Endothelial cell of umbilical vein (primary cell): ENCODE measurements at regions not wholly inside any gene's neighbourhood (a gene's known extent, or its start where the extent isn't known, plus 50 kb on each side); places are given as distances from the start of the nearest gene placed in this dataset.
"Not testable (repeated sequence)": the region's sequence is repeated elsewhere in the genome, so short reads cannot be mapped to it uniquely, and the experiment has no call there.

Experiments
- BruUV-seq: library from RNA; stranded (reverse); fragments of 400-500 nt; replicated peaks from 2 replicates; lab custom pipeline; 2021; lab: Mats Ljungman, UMichigan
- CTCF ChIA-PET: fragments of 300-600, 350-600 bp; sonication (Branson Sonifier 250); formaldehyde crosslinking; loops from one replicate; lab custom pipeline; 2021; ENCODE audit warnings: antibody characterized with exemption, inconsistent platforms; lab: Charles Lee
- POLR2A ChIA-PET: fragments of 300-600, 350-600 bp; sonication (Branson Sonifier 250); formaldehyde crosslinking; loops from one replicate; lab custom pipeline; 2021; ENCODE audit warnings: antibody characterized with exemption, inconsistent platforms; lab: Charles Lee
- DNase-seq: peaks from one replicate; pipeline ENCODE4 v3.0.0-alpha.2; 2011; ENCODE audit warnings: low read depth, low spot score
- FAIRE-seq: peaks from 2 replicates; lab custom pipeline; 2011; peaks lifted over from hg19 to GRCh38; lab: Jason Lieb, UNC
- H2AFZ ChIP-seq: 2 replicates; pipeline ENCODE4 v1.6.0; 2012; ENCODE audit warnings: low read depth, low read length, control low read depth, inconsistent platforms
- H3K27ac ChIP-seq: 2 replicates; pipeline ENCODE4 v1.5.1; 2011; ENCODE audit warnings: low read depth, mild to moderate bottlenecking, control low read depth, low read length, moderate library complexity; ENCODE audit not compliant: insufficient read depth
- H3K27me3 ChIP-seq, 2 experiments: 2 replicates each; pipeline versions ENCODE4 v1.6.0 to v1.6.1; 2011; ENCODE audit warnings: low read length in 2 of 2, mixed read lengths in 1 of 2; ENCODE audit not compliant: control insufficient read depth in 2 of 2, insufficient read depth in 2 of 2
- H3K36me3 ChIP-seq, 2 experiments: 2 replicates in 1 of 2; 3 replicates in 1 of 2; pipeline ENCODE4 v1.5.1; 2011; ENCODE audit warnings: low read length in 2 of 2, mild to moderate bottlenecking in 1 of 2, moderate library complexity in 1 of 2; ENCODE audit not compliant: control insufficient read depth in 2 of 2, insufficient read depth in 2 of 2; ENCODE audit errors: extremely low read depth in 1 of 2
- H3K4me1 ChIP-seq: 3 replicates; pipeline ENCODE4 v1.5.1; 2011; ENCODE audit warnings: mild to moderate bottlenecking, low read length; ENCODE audit not compliant: control insufficient read depth, insufficient read depth; ENCODE audit errors: extremely low read depth
- H3K4me2 ChIP-seq: 2 replicates; pipeline ENCODE4 v1.6.1; 2011; ENCODE audit warnings: low read length, control low read depth, mixed read lengths; ENCODE audit not compliant: insufficient read depth
- H3K4me3 ChIP-seq, 3 experiments: fragments of 200-600 bp in 1 of 3; sonication (generic), shearing (Covaris generic) in 1 of 3; replicated peaks in 1 of 3; 2 replicates each; pipeline ENCODE4 v1.5.1; 2011 to 2016; ENCODE audit warnings: control low read depth in 3 of 3, low read length in 3 of 3, mild to moderate bottlenecking in 2 of 3, inconsistent platforms in 1 of 3, low read depth in 1 of 3, moderate library complexity in 1 of 3; ENCODE audit not compliant: insufficient read depth in 1 of 3
- H3K79me2 ChIP-seq: 2 replicates; pipeline ENCODE4 v1.6.0; 2012; ENCODE audit warnings: low read length, inconsistent platforms; ENCODE audit not compliant: control insufficient read depth, insufficient read depth
- H3K9ac ChIP-seq: replicated peaks from 2 replicates; pipeline ENCODE3; 2011; ENCODE audit warnings: low read length, control low read depth; ENCODE audit not compliant: insufficient read depth; ENCODE audit errors: extremely low read depth
- H3K9me1 ChIP-seq: replicated peaks from 3 replicates; pipeline ENCODE4 v1.6.0; 2011; ENCODE audit warnings: mild to moderate bottlenecking, low read length; ENCODE audit not compliant: control insufficient read depth, insufficient read depth; ENCODE audit errors: extremely low read depth
- H3K9me3 ChIP-seq: replicated peaks from 2 replicates; pipeline ENCODE4 v1.5.1; 2012; ENCODE audit warnings: low read length, inconsistent platforms; ENCODE audit not compliant: control insufficient read depth, insufficient read depth
- H4K20me1 ChIP-seq: replicated peaks from 2 replicates; pipeline ENCODE3; 2011; ENCODE audit warnings: mild to moderate bottlenecking, low read length; ENCODE audit not compliant: control insufficient read depth, insufficient read depth; ENCODE audit errors: extremely low read depth
- EZH2 ChIP-seq: IDR thresholded peaks from 2 replicates; pipeline ENCODE4 v1.6.1; 2012; ENCODE audit warnings: borderline replicate concordance, low read depth, mild to moderate bottlenecking, moderate library complexity, low read length, inconsistent platforms; ENCODE audit not compliant: severe bottlenecking
- FOS ChIP-seq: IDR thresholded peaks from 2 replicates; pipeline ENCODE4 v1.6.1; 2011; ENCODE audit warnings: mild to moderate bottlenecking, low read length, moderate library complexity, borderline replicate concordance; ENCODE audit not compliant: insufficient read depth
- GATA2 ChIP-seq: IDR thresholded peaks from 2 replicates; pipeline ENCODE4 v1.7.0; 2011; ENCODE audit warnings: low read depth, mild to moderate bottlenecking, moderate library complexity, mixed read lengths, low read length; ENCODE audit not compliant: insufficient read length, insufficient read depth
- JUN ChIP-seq: IDR thresholded peaks from 2 replicates; pipeline ENCODE4 v1.6.1; 2011; ENCODE audit warnings: borderline replicate concordance, low read depth; ENCODE audit not compliant: insufficient read length, insufficient read depth
- MYC ChIP-seq: IDR thresholded peaks from one replicate; pipeline ENCODE4 v1.6.1; 2011; ENCODE audit warnings: mild to moderate bottlenecking, low read depth, low read length
- POLR2A ChIP-seq: IDR thresholded peaks from 2 replicates; pipeline ENCODE4 v1.6.1; 2012; ENCODE audit warnings: low read depth, mild to moderate bottlenecking, control low read depth, low read length
- POLR2AphosphoS5 ChIP-seq: IDR thresholded peaks from 2 replicates; pipeline ENCODE4 v1.6.1; 2012; ENCODE audit warnings: low read depth, mild to moderate bottlenecking, control low read depth, low read length, moderate library complexity; ENCODE audit not compliant: insufficient read depth
- dilution Hi-C: fragments of 300-500 bp; cut with MboI; formaldehyde crosslinking; loops from one replicate; pipeline ENCODE4 v1.15.0; 2019; ENCODE audit warnings: low sequenced_read_pairs; ENCODE audit not compliant: extremely low pct_ligation_motif_present
- intact Hi-C: fragments of 100-400 bp; cut with micrococcal nuclease; formaldehyde crosslinking; loops from one replicate; pipeline ENCODE4 v1.10.0; 2022
- TF ChIP-seq, protein P1 (sequence below), 2 donors: IDR thresholded peaks; 1 replicate in 1 of 2; 2 replicates in 1 of 2; pipeline ENCODE4 v1.5.1; 2011; ENCODE audit warnings: low read length in 2 of 2, mild to moderate bottlenecking in 2 of 2, moderate library complexity in 2 of 2, control low read depth in 1 of 2, inconsistent platforms in 1 of 2, low read depth in 1 of 2; ENCODE audit not compliant: insufficient read depth in 1 of 2; ENCODE audit errors: extremely low read depth in 1 of 2
- TF ChIP-seq, protein P2 (sequence below): IDR thresholded peaks from 2 replicates; pipeline ENCODE4 v1.6.1; 2011; ENCODE audit not compliant: insufficient read depth, insufficient read length

DNA sequence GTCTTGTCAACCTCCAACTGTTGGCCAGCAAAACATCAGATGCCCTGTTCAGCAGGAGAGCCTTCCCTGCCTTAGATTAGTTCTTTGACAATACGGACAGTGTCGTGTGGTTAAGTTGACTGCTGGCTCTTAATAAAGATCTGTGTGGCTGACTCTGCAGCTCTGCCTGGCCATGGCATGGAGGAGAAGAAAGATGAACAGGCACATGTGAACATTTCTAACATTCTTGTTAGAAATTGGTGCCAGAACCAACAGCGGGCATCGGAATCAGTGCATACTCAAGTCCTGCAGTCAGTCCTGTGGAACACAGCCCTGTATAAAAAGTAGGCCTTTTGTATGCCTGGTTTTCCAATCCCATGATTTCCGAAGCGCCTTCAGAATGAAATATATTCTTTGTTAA, 455.6 kb downstream of the POM121L12 start:
- dilution Hi-C loops (no loop called here), intact Hi-C loops (no loop called here)
- Histone ChIP-seq H2AFZ (no peak overlapping the region), H3K4me2 (no peak overlapping the region), H4K20me1 (no peaks in the 10 kb centered on the region), H3K36me3 (no peaks in the 10 kb centered on the region), H3K4me3 (no peak overlapping the region), H3K79me2 (no peaks in the 10 kb centered on the region), H3K9me1 (no peaks in the 10 kb centered on the region), H3K4me1 (no peaks in the 10 kb centered on the region), H3K27ac (no peak overlapping the region), H3K9me3 (no peaks in the 10 kb centered on the region), H3K9ac (no peak overlapping the region), H3K27me3 (no peaks in the 10 kb centered on the region)
- ChIA-PET POLR2A (no interaction called here), CTCF (interaction anchor here (1.1 kb wide), 1 partner anchor 12 kb away, joined by 3 read pairs; no protein-coding TSS in a partner anchor)
- DNase-seq (no peak), FAIRE-seq (no peak)
- BruUV-seq, result no TSS peak
- TF ChIP-seq, protein P1, sequence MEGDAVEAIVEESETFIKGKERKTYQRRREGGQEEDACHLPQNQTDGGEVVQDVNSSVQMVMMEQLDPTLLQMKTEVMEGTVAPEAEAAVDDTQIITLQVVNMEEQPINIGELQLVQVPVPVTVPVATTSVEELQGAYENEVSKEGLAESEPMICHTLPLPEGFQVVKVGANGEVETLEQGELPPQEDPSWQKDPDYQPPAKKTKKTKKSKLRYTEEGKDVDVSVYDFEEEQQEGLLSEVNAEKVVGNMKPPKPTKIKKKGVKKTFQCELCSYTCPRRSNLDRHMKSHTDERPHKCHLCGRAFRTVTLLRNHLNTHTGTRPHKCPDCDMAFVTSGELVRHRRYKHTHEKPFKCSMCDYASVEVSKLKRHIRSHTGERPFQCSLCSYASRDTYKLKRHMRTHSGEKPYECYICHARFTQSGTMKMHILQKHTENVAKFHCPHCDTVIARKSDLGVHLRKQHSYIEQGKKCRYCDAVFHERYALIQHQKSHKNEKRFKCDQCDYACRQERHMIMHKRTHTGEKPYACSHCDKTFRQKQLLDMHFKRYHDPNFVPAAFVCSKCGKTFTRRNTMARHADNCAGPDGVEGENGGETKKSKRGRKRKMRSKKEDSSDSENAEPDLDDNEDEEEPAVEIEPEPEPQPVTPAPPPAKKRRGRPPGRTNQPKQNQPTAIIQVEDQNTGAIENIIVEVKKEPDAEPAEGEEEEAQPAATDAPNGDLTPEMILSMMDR (IDR thresholded peaks at IDR 0.05; ENCODE audit: extremely low read depth in 1 of 2, insufficient read depth in 1 of 2, low read depth in 1 of 2, low read length in 2 of 2), result no peak
- TF ChIP-seq, protein P2, sequence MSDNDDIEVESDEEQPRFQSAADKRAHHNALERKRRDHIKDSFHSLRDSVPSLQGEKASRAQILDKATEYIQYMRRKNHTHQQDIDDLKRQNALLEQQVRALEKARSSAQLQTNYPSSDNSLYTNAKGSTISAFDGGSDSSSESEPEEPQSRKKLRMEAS, result no peak
- TF ChIP-seq POLR2AphosphoS5 (no peak), MYC (no peak), JUN (no peak), EZH2 (no peak), GATA2 (no peak), POLR2A (no peak), FOS (no peak)

DNA sequence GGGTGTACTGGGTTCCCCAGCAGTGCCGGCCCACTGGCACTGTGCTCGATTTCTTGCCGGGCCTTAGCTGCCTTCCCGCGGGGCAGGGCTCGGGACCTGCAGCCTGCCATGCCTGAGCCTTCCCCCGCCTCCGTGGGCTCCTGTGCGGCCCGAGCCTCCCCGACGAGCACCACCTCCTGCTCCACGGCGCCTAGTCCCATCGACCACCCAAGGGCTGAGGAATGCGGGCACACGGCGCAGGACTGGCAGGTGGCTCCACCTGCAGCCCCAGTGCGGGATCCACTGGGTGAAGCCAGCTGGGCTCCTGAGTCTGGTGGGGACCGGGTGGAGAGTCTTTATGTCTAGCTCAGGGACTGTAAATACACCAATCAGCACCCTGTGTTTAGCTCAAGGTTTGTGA, 459.7 kb downstream of the POM121L12 start:
- intact Hi-C loops, H3K9ac ChIP-seq, H3K79me2 ChIP-seq, H3K9me3 ChIP-seq, CTCF ChIA-PET, H2AFZ ChIP-seq, H3K4me3 ChIP-seq, H3K27ac ChIP-seq, H3K36me3 ChIP-seq, FAIRE-seq, dilution Hi-C loops, BruUV-seq, H3K27me3 ChIP-seq, H4K20me1 ChIP-seq, H3K4me2 ChIP-seq, POLR2A ChIA-PET, H3K9me1 ChIP-seq, DNase-seq, H3K4me1 ChIP-seq: not testable (repeated sequence)
